ENCODE measurements at regions not wholly inside any gene's neighbourhood (a gene's known extent, or its start where the extent isn't known, plus 50 kb on each side); places are given as distances from the start of the nearest gene placed in this dataset.

GRCh38 chr9:89969156-89969675 is 364.4 kb downstream of the GADD45G start:
- Histone ChIP-seq H3K4me1 (ENCODE audit: control insufficient read depth in 5 of 5, insufficient read depth in 5 of 5, low read length in 5 of 5) (no peaks in the 10 kb centered on the region), H3K36me3 (ENCODE audit: control insufficient read depth in 4 of 4, insufficient read depth in 4 of 4, low read length in 4 of 4) (no peaks in the 10 kb centered on the region), H3K4me3 (no peak overlapping the region), H3K9me3 (ENCODE audit: control insufficient read depth in 4 of 4, insufficient read depth in 3 of 4, low read length in 3 of 4) (no peaks in the 10 kb centered on the region), H3K9ac (ENCODE audit: insufficient read depth in 1 of 2, low read length in 2 of 2) (no peak overlapping the region), H3K27me3 (ENCODE audit: control insufficient read depth in 3 of 3, insufficient read depth in 3 of 3, low read length in 2 of 3) (no peaks in the 10 kb centered on the region), H3K27ac (ENCODE audit: low read depth in 1 of 2, low read length in 1 of 2) (no peak overlapping the region)
- ATAC-seq (ENCODE audit: insufficient read depth, low FRiP score) (no peak), DNase-seq (no peak)
- TF ChIP-seq, protein P1, sequence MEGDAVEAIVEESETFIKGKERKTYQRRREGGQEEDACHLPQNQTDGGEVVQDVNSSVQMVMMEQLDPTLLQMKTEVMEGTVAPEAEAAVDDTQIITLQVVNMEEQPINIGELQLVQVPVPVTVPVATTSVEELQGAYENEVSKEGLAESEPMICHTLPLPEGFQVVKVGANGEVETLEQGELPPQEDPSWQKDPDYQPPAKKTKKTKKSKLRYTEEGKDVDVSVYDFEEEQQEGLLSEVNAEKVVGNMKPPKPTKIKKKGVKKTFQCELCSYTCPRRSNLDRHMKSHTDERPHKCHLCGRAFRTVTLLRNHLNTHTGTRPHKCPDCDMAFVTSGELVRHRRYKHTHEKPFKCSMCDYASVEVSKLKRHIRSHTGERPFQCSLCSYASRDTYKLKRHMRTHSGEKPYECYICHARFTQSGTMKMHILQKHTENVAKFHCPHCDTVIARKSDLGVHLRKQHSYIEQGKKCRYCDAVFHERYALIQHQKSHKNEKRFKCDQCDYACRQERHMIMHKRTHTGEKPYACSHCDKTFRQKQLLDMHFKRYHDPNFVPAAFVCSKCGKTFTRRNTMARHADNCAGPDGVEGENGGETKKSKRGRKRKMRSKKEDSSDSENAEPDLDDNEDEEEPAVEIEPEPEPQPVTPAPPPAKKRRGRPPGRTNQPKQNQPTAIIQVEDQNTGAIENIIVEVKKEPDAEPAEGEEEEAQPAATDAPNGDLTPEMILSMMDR (IDR thresholded peaks at IDR 0.05; ENCODE audit: control extremely low read depth, extremely low read depth): no peak
- WGBS, 2 donors: 33 to 36% methylated on average over 3 of the region's 3 CpGs

GRCh38 chr9:89969881-89970639 is 365.2 kb downstream of the GADD45G start:
- Histone ChIP-seq H3K4me3 (no peak overlapping the region), H3K4me1 (ENCODE audit: control insufficient read depth in 5 of 5, insufficient read depth in 5 of 5, low read length in 5 of 5) (peaks cover 0 to 1% (median 0%) of the 10 kb centered on the region in 5 donors), H3K27ac (ENCODE audit: low read depth in 1 of 2, low read length in 1 of 2) (no peak overlapping the region), H3K9me3 (ENCODE audit: control insufficient read depth in 4 of 4, insufficient read depth in 3 of 4, low read length in 3 of 4) (no peaks in the 10 kb centered on the region), H3K27me3 (ENCODE audit: control insufficient read depth in 3 of 3, insufficient read depth in 3 of 3, low read length in 2 of 3) (no peaks in the 10 kb centered on the region), H3K36me3 (ENCODE audit: control insufficient read depth in 4 of 4, insufficient read depth in 4 of 4, low read length in 4 of 4) (no peaks in the 10 kb centered on the region), H3K9ac (ENCODE audit: insufficient read depth in 1 of 2, low read length in 2 of 2) (no peak overlapping the region)
- TF ChIP-seq, protein P1 (IDR thresholded peaks at IDR 0.05; ENCODE audit: control extremely low read depth, extremely low read depth): no peak
- 88 to 92% methylated on average over 11 of the region's 11 CpGs for WGBS, 2 donors
- ATAC-seq (ENCODE audit: insufficient read depth, low FRiP score) (no peak), DNase-seq (no peak)

- no peaks in the 10 kb centered on the region for H3K9me3 ChIP-seq (ENCODE audit: control insufficient read depth in 4 of 4, insufficient read depth in 3 of 4, low read length in 3 of 4)
- H3K9ac ChIP-seq (ENCODE audit: insufficient read depth in 1 of 2, low read length in 2 of 2): no peak overlapping the region
- no peak for ATAC-seq (ENCODE audit: insufficient read depth, low FRiP score)
- TF ChIP-seq, protein P1 (IDR thresholded peaks at IDR 0.05; ENCODE audit: control extremely low read depth, extremely low read depth): no peak
- H3K4me1 ChIP-seq (ENCODE audit: control insufficient read depth in 5 of 5, insufficient read depth in 5 of 5, low read length in 5 of 5): peaks cover 0 to 8% (median 2%) of the 10 kb centered on the region in 5 donors
- H3K36me3 ChIP-seq (ENCODE audit: control insufficient read depth in 4 of 4, insufficient read depth in 4 of 4, low read length in 4 of 4): no peaks in the 10 kb centered on the region
- DNase-seq: no peak
- 95 to 98% methylated on average over 15 of the region's 15 CpGs for WGBS, 2 donors
- no peaks in the 10 kb centered on the region for H3K27me3 ChIP-seq (ENCODE audit: control insufficient read depth in 3 of 3, insufficient read depth in 3 of 3, low read length in 2 of 3)
- no peak overlapping the region for H3K4me3 ChIP-seq
- no peak overlapping the region for H3K27ac ChIP-seq (ENCODE audit: low read depth in 1 of 2, low read length in 1 of 2)
These were observed 365.9 kb downstream of the GADD45G start for GRCh38 chr9:89970701-89971100.
